Astrocyte (in vitro differentiated cells and primary cell): ENCODE measurements at regions not wholly inside any gene's neighbourhood (a gene's known extent, or its start where the extent isn't known, plus 50 kb on each side); places are given as distances from the start of the nearest gene placed in this dataset.

Source experiments
- DNase-seq: peaks from one replicate; pipeline ENCODE4 v3.0.0-alpha.2; 2010; ENCODE audit warnings: low read depth
- FAIRE-seq: peaks from 2 replicates; lab custom pipeline; 2011; peaks lifted over from hg19 to GRCh38; lab: Jason Lieb, UNC
- H2AFZ ChIP-seq: 2 replicates; pipeline ENCODE4 v1.6.0; 2012; ENCODE audit warnings: low read depth, low read length, inconsistent platforms
- H3K27ac ChIP-seq: 2 replicates; pipeline ENCODE4 v1.5.1; 2011; ENCODE audit warnings: low read depth, low read length, inconsistent platforms
- H3K27me3 ChIP-seq: 2 replicates; pipeline ENCODE4 v1.6.0; 2011; ENCODE audit warnings: low read length, inconsistent platforms; ENCODE audit not compliant: insufficient read depth
- H3K36me3 ChIP-seq: 2 replicates; pipeline ENCODE4 v1.5.1; 2011; ENCODE audit warnings: low read length, inconsistent platforms; ENCODE audit not compliant: insufficient read depth
- H3K4me1 ChIP-seq: 2 replicates; pipeline ENCODE4 v1.5.1; 2011; ENCODE audit warnings: low read length, inconsistent platforms; ENCODE audit not compliant: insufficient read depth
- H3K4me2 ChIP-seq: 2 replicates; pipeline ENCODE4 v1.6.0; 2012; ENCODE audit warnings: low read length, inconsistent platforms
- H3K4me3 ChIP-seq: 2 replicates; pipeline ENCODE4 v1.5.1; 2011; ENCODE audit warnings: low read depth, mild to moderate bottlenecking, low read length, inconsistent platforms; ENCODE audit not compliant: insufficient read depth
- H3K79me2 ChIP-seq: 2 replicates; pipeline ENCODE4 v1.6.0; 2012; ENCODE audit warnings: mild to moderate bottlenecking, low read length, inconsistent platforms; ENCODE audit not compliant: insufficient read depth
- H3K9ac ChIP-seq: 2 replicates; pipeline ENCODE4 v1.6.0; 2012; ENCODE audit warnings: mild to moderate bottlenecking, low read length, inconsistent platforms
- H3K9me3 ChIP-seq: 2 replicates; pipeline ENCODE4 v1.5.1; 2012; ENCODE audit warnings: low read depth, mild to moderate bottlenecking, low read length, inconsistent platforms; ENCODE audit not compliant: insufficient read depth
- H4K20me1 ChIP-seq: 2 replicates; pipeline ENCODE4 v1.6.0; 2012; ENCODE audit warnings: low read length, inconsistent platforms; ENCODE audit not compliant: insufficient read depth
- H3K27ac Mint-ChIP-seq: one replicate; pipeline ENCODE4 v1.8.0; 2021; ENCODE audit warnings: mild to moderate bottlenecking, mixed read lengths; ENCODE audit not compliant: unreplicated experiment
- H3K27me3 Mint-ChIP-seq: one replicate; pipeline ENCODE4 v1.8.0; 2021; ENCODE audit warnings: low read depth, mixed read lengths; ENCODE audit not compliant: unreplicated experiment
- H3K36me3 Mint-ChIP-seq: one replicate; pipeline ENCODE4 v1.8.0; 2021; ENCODE audit warnings: low read depth, mixed read lengths; ENCODE audit not compliant: unreplicated experiment
- H3K4me1 Mint-ChIP-seq: one replicate; pipeline ENCODE4 v1.8.0; 2021; ENCODE audit warnings: low read depth, mixed read lengths; ENCODE audit not compliant: unreplicated experiment
- H3K4me3 Mint-ChIP-seq: one replicate; pipeline ENCODE4 v1.8.0; 2021; ENCODE audit warnings: mild to moderate bottlenecking, moderate library complexity, mixed read lengths; ENCODE audit not compliant: unreplicated experiment
- H3K9me3 Mint-ChIP-seq: one replicate; pipeline ENCODE4 v1.8.0; 2021; ENCODE audit warnings: mild to moderate bottlenecking, mixed read lengths; ENCODE audit not compliant: unreplicated experiment
- CTCF ChIP-seq: IDR thresholded peaks from 2 replicates; pipeline ENCODE4 v1.5.1; 2011; ENCODE audit warnings: low read depth, mild to moderate bottlenecking, inconsistent platforms, low read length, moderate library complexity; ENCODE audit not compliant: insufficient read depth
- EZH2 ChIP-seq: IDR thresholded peaks from 2 replicates; pipeline ENCODE4 v1.6.1; 2012; ENCODE audit warnings: mild to moderate bottlenecking, low read length, inconsistent platforms; ENCODE audit not compliant: insufficient read depth

DNA sequence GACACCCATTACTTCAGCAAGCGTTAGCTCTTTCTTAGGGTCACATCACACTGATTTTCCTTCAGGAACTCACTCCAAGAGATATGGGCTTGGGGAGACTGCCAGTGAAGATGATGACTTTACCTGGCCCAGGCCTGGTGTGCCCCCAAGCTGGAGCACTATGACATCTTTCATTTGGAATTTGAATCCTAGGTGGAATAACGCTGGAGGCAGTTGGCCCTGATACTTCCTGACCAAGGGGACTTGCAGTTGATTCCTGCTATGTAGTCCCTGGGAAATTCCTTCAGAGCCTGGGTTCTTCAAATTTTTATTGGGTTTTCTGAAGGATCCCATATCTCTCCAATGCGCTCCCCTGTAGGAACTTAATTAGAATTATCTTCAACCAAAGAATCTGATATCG, 114.9 kb upstream of the GUCA2B start:
- H3K27ac Mint-ChIP-seq: no peak overlapping the region
- H4K20me1 ChIP-seq: no peaks in the 10 kb centered on the region
- H2AFZ ChIP-seq: no peak overlapping the region
- no peaks in the 10 kb centered on the region for H3K4me1 Mint-ChIP-seq
- no peaks in the 10 kb centered on the region for H3K36me3 ChIP-seq
- H3K79me2 ChIP-seq: peaks cover 16% of the 10 kb centered on the region
- H3K9me3 ChIP-seq: no peaks in the 10 kb centered on the region
- DNase-seq (no peak), FAIRE-seq (no peak)
- no peak overlapping the region for H3K4me2 ChIP-seq
- no peaks in the 10 kb centered on the region for H3K27me3 ChIP-seq
- H3K27ac ChIP-seq: no peak overlapping the region
- H3K27me3 Mint-ChIP-seq: peaks cover 9% of the 10 kb centered on the region
- no peak overlapping the region for H3K9ac ChIP-seq
- H3K4me3 Mint-ChIP-seq: no peak overlapping the region
- no peak overlapping the region for H3K4me3 ChIP-seq
- H3K36me3 Mint-ChIP-seq: no peaks in the 10 kb centered on the region
- TF ChIP-seq EZH2 (no peak), CTCF (no peak)
- H3K4me1 ChIP-seq: peaks cover 5% of the 10 kb centered on the region
- no peaks in the 10 kb centered on the region for H3K9me3 Mint-ChIP-seq

- Mint-ChIP-seq H3K9me3 (no peaks in the 10 kb centered on the region), H3K36me3 (no peaks in the 10 kb centered on the region), H3K27ac (no peak overlapping the region), H3K27me3 (peaks cover 16% of the 10 kb centered on the region), H3K4me3 (no peak overlapping the region), H3K4me1 (no peaks in the 10 kb centered on the region)
- H4K20me1 ChIP-seq: peaks cover 2% of the 10 kb centered on the region
- no peaks in the 10 kb centered on the region for H3K9me3 ChIP-seq
- H3K4me1 ChIP-seq: peaks cover 5% of the 10 kb centered on the region
- no peak for TF ChIP-seq EZH2
- no peak for TF ChIP-seq CTCF
- no peak overlapping the region for H2AFZ ChIP-seq
- peaks cover 22% of the 10 kb centered on the region for H3K79me2 ChIP-seq
- no peak overlapping the region for H3K4me3 ChIP-seq
- H3K27ac ChIP-seq: no peak overlapping the region
- DNase-seq: no peak
- H3K36me3 ChIP-seq: no peaks in the 10 kb centered on the region
- no peak for FAIRE-seq
- no peak overlapping the region for H3K9ac ChIP-seq
- H3K4me2 ChIP-seq: no peak overlapping the region
- no peaks in the 10 kb centered on the region for H3K27me3 ChIP-seq
Measured at GRCh38 chr1:42037586-42037985, 115.6 kb upstream of the GUCA2B start.

DNA sequence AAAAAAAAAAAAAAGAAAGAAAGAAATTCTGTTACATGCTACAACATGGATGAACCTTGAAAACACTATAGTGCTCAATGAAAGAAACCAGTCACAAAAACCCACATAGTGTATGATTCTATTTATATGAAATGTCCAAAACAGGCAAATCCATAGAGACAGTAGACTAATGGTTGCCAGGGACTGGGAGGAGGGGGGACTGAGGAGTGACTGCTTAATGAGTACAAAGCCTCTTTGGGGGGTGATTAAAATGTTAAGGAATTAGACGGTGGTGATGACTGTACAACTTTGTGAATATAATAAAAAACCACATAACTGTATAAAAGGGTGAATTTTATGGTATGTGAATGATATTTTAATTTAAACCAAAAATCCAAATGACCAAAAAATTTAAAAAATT, 116.0 kb upstream of the GUCA2B start:
- peaks cover 19% of the 10 kb centered on the region for H3K27me3 Mint-ChIP-seq
- Histone ChIP-seq H3K79me2 (peaks cover 27% of the 10 kb centered on the region), H4K20me1 (peaks cover 6% of the 10 kb centered on the region), H3K27ac (no peak overlapping the region), H2AFZ (no peak overlapping the region), H3K4me3 (no peak overlapping the region), H3K9me3 (no peaks in the 10 kb centered on the region), H3K4me1 (peaks cover 5% of the 10 kb centered on the region), H3K27me3 (no peaks in the 10 kb centered on the region), H3K9ac (no peak overlapping the region), H3K36me3 (no peaks in the 10 kb centered on the region), H3K4me2 (no peak overlapping the region)
- TF ChIP-seq CTCF (no peak), EZH2 (no peak)
- no peak overlapping the region for H3K4me3 Mint-ChIP-seq
- H3K9me3 Mint-ChIP-seq: no peaks in the 10 kb centered on the region
- H3K36me3 Mint-ChIP-seq: no peaks in the 10 kb centered on the region
- H3K4me1 Mint-ChIP-seq: no peaks in the 10 kb centered on the region
- no peak for FAIRE-seq
- no peak for DNase-seq
- H3K27ac Mint-ChIP-seq: no peak overlapping the region
